ENCODE measurements at regions not wholly inside any gene's neighbourhood (a gene's known extent, or its start where the extent isn't known, plus 50 kb on each side); places are given as distances from the start of the nearest gene placed in this dataset.

DNA sequence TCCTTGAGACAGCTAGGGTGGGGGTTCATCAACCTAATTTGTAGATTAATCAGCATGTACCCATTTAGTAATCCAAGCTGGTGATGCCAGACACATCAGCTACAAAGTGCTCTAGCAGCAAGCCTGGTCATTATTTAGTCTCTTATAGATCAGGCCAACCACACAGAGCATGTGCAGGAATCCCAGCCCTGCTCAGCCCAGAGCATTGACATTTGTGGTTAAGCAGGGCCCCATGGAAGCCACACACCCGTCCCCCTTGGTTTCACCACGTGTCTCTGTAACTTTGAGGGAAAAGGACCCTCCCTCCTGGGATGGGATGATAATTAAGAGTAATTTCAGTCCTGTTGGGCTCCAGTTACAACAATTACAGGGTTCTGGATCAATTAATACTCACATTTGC is 268.8 kb upstream of the RPL38 start:
- POLR2A ChIA-PET (ENCODE audit: unreplicated experiment), result no interaction called here
- H3K9me2 ChIP-seq (replicated peaks; ENCODE audit: low read length), result no peaks in the 10 kb centered on the region
- no peaks in the 10 kb centered on the region for H3K4me1 ChIP-seq (ENCODE audit: insufficient read depth, low read length)
- CTCF ChIA-PET, result no interaction called here
- no peak overlapping the region for H3K9ac ChIP-seq (ENCODE audit: low read length)
- DNase-seq (no peak), ATAC-seq (no peak)
- H4K20me1 ChIP-seq (ENCODE audit: low read length), result no peaks in the 10 kb centered on the region
- peaks cover 79% of the 10 kb centered on the region for H3K27me3 ChIP-seq (ENCODE audit: low read length)
- no peak for TF ChIP-seq EZH2 (IDR thresholded peaks at IDR 0.05; ENCODE audit: low read length, unreplicated experiment)
- TF ChIP-seq, protein P1, sequence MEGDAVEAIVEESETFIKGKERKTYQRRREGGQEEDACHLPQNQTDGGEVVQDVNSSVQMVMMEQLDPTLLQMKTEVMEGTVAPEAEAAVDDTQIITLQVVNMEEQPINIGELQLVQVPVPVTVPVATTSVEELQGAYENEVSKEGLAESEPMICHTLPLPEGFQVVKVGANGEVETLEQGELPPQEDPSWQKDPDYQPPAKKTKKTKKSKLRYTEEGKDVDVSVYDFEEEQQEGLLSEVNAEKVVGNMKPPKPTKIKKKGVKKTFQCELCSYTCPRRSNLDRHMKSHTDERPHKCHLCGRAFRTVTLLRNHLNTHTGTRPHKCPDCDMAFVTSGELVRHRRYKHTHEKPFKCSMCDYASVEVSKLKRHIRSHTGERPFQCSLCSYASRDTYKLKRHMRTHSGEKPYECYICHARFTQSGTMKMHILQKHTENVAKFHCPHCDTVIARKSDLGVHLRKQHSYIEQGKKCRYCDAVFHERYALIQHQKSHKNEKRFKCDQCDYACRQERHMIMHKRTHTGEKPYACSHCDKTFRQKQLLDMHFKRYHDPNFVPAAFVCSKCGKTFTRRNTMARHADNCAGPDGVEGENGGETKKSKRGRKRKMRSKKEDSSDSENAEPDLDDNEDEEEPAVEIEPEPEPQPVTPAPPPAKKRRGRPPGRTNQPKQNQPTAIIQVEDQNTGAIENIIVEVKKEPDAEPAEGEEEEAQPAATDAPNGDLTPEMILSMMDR (conservative IDR thresholded peaks at IDR 0.05; ENCODE audit: low read depth, low read length), result no peak
- TF ChIP-seq EZH2phosphoT487 (IDR thresholded peaks at IDR 0.05; ENCODE audit: borderline replicate concordance, low read length), result no peak
- H3K4me3 ChIP-seq (ENCODE audit: low read length), result no peak overlapping the region
- H3F3A ChIP-seq (ENCODE audit: low read length, unreplicated experiment), result no peaks in the 10 kb centered on the region
- intact Hi-C loops (cut with micrococcal nuclease), result no loop called here
- no peak overlapping the region for H3K27ac ChIP-seq (ENCODE audit: low read length)
- no peak overlapping the region for H3K4me2 ChIP-seq (ENCODE audit: low read length)
- H2AFZ ChIP-seq (ENCODE audit: low read length), result no peak overlapping the region
- no peaks in the 10 kb centered on the region for H3K79me2 ChIP-seq (ENCODE audit: low read length)
- H3K9me3 ChIP-seq (ENCODE audit: low read length), result no peaks in the 10 kb centered on the region
- no TSS peak for BruUV-seq (replicated peaks)
- H3K36me3 ChIP-seq (ENCODE audit: low read depth, low read length), result no peaks in the 10 kb centered on the region

DNA sequence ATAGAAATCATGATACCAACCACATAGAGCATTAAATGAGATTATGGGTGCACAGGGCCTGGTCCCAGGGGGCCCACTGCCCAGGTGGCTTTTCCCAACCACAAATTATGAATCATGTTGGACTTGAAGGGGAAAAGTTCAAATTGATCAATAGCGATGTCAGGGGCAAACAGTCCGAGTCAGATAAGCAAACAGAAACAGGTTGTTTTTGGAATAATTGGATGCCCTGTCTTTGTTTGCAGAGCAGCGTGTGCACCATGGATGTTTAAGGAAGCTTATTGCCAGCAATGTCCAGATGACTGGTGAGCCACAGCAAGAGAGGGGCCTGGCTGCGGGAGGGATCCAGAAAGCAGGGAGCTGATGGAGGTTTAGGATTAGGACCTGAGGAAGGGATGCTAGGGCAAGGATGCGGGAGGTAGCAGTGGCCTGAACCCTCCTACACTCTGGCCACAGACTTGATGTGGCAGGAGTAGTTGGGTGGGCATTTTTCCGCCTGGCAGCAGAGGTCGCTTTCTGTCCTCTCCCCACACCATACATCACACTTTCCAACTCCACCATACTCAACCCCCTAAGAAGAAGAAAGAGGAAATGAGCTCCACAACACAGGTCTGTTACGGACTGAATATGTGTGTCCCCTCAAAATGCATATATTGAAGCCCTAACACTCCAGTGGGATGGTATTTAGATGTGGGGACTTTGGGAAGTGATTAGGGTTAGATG is 266.4 kb upstream of the RPL38 start:
- POLR2A ChIA-PET (ENCODE audit: unreplicated experiment), result no interaction called here
- no peak for DNase-seq
- Histone ChIP-seq H3K9ac (ENCODE audit: low read length) (no peak overlapping the region), H4K20me1 (ENCODE audit: low read length) (no peaks in the 10 kb centered on the region), H3K4me2 (ENCODE audit: low read length) (no peak overlapping the region), H2AFZ (ENCODE audit: low read length) (no peak overlapping the region), H3K4me3 (ENCODE audit: low read length) (no peak overlapping the region), H3K36me3 (ENCODE audit: low read depth, low read length) (no peaks in the 10 kb centered on the region), H3K9me3 (ENCODE audit: low read length) (no peaks in the 10 kb centered on the region), H3K79me2 (ENCODE audit: low read length) (no peaks in the 10 kb centered on the region), H3F3A (ENCODE audit: low read length, unreplicated experiment) (no peaks in the 10 kb centered on the region), H3K9me2 (replicated peaks; ENCODE audit: low read length) (no peaks in the 10 kb centered on the region), H3K4me1 (ENCODE audit: insufficient read depth, low read length) (no peaks in the 10 kb centered on the region), H3K27ac (ENCODE audit: low read length) (no peak overlapping the region), H3K27me3 (ENCODE audit: low read length) (peaks cover 81% of the 10 kb centered on the region)
- no TSS peak for BruUV-seq (replicated peaks)
- intact Hi-C loops (cut with micrococcal nuclease), result no loop called here
- ATAC-seq, result no peak
- CTCF ChIA-PET, result no interaction called here
- TF ChIP-seq, protein P1 (conservative IDR thresholded peaks at IDR 0.05; ENCODE audit: low read depth, low read length), result no peak
- no peak for TF ChIP-seq EZH2phosphoT487 (IDR thresholded peaks at IDR 0.05; ENCODE audit: borderline replicate concordance, low read length)
- no peak for TF ChIP-seq EZH2 (IDR thresholded peaks at IDR 0.05; ENCODE audit: low read length, unreplicated experiment)

DNA sequence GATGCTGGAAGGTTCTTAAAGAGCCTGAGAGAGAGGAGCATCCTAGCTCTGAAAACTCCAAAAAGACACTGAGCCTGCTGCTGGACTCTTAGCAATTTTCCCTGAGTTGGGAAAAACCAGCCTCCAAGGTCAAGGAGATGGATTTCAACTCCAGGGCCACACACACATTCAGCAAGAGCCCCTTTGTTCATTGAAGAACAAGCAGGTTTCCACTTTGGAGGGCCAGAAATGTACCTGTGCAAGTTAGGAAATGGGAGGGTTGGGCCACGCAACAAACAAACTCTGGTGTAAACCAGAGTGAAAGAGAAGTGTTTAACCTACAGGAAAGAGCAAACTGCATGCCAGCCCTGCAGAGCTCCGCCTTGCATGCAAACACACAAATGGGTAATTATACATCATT is 264.8 kb upstream of the RPL38 start:
- TF ChIP-seq EZH2 (IDR thresholded peaks at IDR 0.05; ENCODE audit: low read length, unreplicated experiment) (no peak), EZH2phosphoT487 (IDR thresholded peaks at IDR 0.05; ENCODE audit: borderline replicate concordance, low read length) (no peak)
- TF ChIP-seq, protein P1 (conservative IDR thresholded peaks at IDR 0.05; ENCODE audit: low read depth, low read length), result no peak
- H3K9me3 ChIP-seq (ENCODE audit: low read length), result no peaks in the 10 kb centered on the region
- DNase-seq (no peak), ATAC-seq (no peak)
- no peaks in the 10 kb centered on the region for H3K79me2 ChIP-seq (ENCODE audit: low read length)
- peaks cover 67% of the 10 kb centered on the region for H3K27me3 ChIP-seq (ENCODE audit: low read length)
- intact Hi-C loops (cut with micrococcal nuclease), result no loop called here
- no peak overlapping the region for H3K4me3 ChIP-seq (ENCODE audit: low read length)
- H3K4me1 ChIP-seq (ENCODE audit: insufficient read depth, low read length), result no peaks in the 10 kb centered on the region
- H3F3A ChIP-seq (ENCODE audit: low read length, unreplicated experiment), result no peaks in the 10 kb centered on the region
- no peaks in the 10 kb centered on the region for H3K36me3 ChIP-seq (ENCODE audit: low read depth, low read length)
- H3K4me2 ChIP-seq (ENCODE audit: low read length), result no peak overlapping the region
- no peak overlapping the region for H3K27ac ChIP-seq (ENCODE audit: low read length)
- no peak overlapping the region for H2AFZ ChIP-seq (ENCODE audit: low read length)
- BruUV-seq (replicated peaks), result no TSS peak
- ChIA-PET CTCF (no interaction called here), POLR2A (ENCODE audit: unreplicated experiment) (no interaction called here)
- H4K20me1 ChIP-seq (ENCODE audit: low read length), result no peaks in the 10 kb centered on the region
- H3K9me2 ChIP-seq (replicated peaks; ENCODE audit: low read length), result no peaks in the 10 kb centered on the region
- no peak overlapping the region for H3K9ac ChIP-seq (ENCODE audit: low read length)

Measured in PC-3 (cell line).